Mammary epithelial cell (primary cell): ENCODE measurements at regions not wholly inside any gene's neighbourhood (a gene's known extent, or its start where the extent isn't known, plus 50 kb on each side); places are given as distances from the start of the nearest gene placed in this dataset.

Source experiments
- EZH2 ChIP-seq: IDR thresholded peaks from 2 replicates; pipeline ENCODE4 v1.6.1; 2012; ENCODE audit warnings: low read length, inconsistent platforms, borderline replicate concordance
- TF ChIP-seq, protein P1 (sequence below), 2 donors: IDR thresholded peaks in 1 of 2; conservative IDR thresholded peaks in 1 of 2; 2 replicates each; pipeline ENCODE4 v1.5.1; 2011 to 2012; ENCODE audit warnings: inconsistent platforms in 2 of 2, low read length in 2 of 2, mild to moderate bottlenecking in 2 of 2, control low read depth in 1 of 2, low read depth in 1 of 2; ENCODE audit not compliant: insufficient read depth in 1 of 2; ENCODE audit errors: extremely low read depth in 1 of 2

DNA sequence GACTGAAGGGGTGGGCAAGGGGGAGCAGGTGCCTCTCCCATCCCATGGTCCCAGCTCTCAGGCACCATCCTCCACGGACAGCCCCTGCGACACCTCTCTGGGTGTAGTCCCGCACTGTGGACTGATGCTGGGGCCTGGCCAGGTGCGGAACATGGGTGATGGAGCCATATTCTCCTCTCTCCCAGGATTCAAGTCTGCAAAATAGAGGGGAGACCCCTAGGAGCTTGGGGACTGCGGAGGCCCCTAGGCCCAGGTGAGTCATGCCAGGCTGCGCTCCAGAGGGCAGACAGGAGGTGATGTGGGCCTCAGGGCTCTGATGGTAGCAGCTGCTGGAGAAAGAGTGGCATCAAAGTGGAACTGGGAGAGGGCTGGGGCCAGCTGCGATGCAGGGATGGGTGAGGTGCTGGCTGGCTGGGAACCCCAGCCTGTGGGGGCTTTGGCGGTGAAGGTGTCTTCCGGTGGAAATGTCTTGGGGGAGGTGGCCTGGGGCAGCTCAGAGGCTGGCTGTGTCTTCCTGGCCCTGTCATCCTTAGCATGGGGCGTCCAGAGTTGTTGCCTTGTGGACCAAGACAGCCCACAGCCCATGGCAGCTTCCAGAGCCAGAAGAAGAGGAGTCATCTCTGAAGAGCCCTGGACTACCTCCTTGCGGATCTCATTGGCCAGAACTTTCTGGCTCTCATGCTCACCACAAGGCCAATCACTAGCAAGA, 149.1 kb downstream of the KIF26A start:
- TF ChIP-seq, protein P1, sequence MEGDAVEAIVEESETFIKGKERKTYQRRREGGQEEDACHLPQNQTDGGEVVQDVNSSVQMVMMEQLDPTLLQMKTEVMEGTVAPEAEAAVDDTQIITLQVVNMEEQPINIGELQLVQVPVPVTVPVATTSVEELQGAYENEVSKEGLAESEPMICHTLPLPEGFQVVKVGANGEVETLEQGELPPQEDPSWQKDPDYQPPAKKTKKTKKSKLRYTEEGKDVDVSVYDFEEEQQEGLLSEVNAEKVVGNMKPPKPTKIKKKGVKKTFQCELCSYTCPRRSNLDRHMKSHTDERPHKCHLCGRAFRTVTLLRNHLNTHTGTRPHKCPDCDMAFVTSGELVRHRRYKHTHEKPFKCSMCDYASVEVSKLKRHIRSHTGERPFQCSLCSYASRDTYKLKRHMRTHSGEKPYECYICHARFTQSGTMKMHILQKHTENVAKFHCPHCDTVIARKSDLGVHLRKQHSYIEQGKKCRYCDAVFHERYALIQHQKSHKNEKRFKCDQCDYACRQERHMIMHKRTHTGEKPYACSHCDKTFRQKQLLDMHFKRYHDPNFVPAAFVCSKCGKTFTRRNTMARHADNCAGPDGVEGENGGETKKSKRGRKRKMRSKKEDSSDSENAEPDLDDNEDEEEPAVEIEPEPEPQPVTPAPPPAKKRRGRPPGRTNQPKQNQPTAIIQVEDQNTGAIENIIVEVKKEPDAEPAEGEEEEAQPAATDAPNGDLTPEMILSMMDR (conservative IDR thresholded peaks at IDR 0.05 in 1 of 2, IDR thresholded peaks at IDR 0.05 in 1 of 2; ENCODE audit: extremely low read depth in 1 of 2, insufficient read depth in 1 of 2, low read depth in 1 of 2, low read length in 2 of 2) = no peak
- TF ChIP-seq EZH2 = no peak
